ENCODE measurements at regions not wholly inside any gene's neighbourhood (a gene's known extent, or its start where the extent isn't known, plus 50 kb on each side); places are given as distances from the start of the nearest gene placed in this dataset.

- TF ChIP-seq, protein P1, sequence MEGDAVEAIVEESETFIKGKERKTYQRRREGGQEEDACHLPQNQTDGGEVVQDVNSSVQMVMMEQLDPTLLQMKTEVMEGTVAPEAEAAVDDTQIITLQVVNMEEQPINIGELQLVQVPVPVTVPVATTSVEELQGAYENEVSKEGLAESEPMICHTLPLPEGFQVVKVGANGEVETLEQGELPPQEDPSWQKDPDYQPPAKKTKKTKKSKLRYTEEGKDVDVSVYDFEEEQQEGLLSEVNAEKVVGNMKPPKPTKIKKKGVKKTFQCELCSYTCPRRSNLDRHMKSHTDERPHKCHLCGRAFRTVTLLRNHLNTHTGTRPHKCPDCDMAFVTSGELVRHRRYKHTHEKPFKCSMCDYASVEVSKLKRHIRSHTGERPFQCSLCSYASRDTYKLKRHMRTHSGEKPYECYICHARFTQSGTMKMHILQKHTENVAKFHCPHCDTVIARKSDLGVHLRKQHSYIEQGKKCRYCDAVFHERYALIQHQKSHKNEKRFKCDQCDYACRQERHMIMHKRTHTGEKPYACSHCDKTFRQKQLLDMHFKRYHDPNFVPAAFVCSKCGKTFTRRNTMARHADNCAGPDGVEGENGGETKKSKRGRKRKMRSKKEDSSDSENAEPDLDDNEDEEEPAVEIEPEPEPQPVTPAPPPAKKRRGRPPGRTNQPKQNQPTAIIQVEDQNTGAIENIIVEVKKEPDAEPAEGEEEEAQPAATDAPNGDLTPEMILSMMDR (IDR thresholded peaks at IDR 0.05) = no peak
- no peak for TF ChIP-seq ZFX (IDR thresholded peaks at IDR 0.05; ENCODE audit: borderline replicate concordance)
These were observed 167.5 kb downstream of the EBLN2 start for GRCh38 chr3:73228959-73229358.
